HG02870 (cell line): ENCODE measurements at regions not wholly inside any gene's neighbourhood (a gene's known extent, or its start where the extent isn't known, plus 50 kb on each side); places are given as distances from the start of the nearest gene placed in this dataset.
A peak's percentile ranks its signal among the peaks of the same experiment; 100 is the strongest.
"Not testable (repeated sequence)": the region's sequence is repeated elsewhere in the genome, so short reads cannot be mapped to it uniquely, and the experiment has no call there.

Source experiments
- ATAC-seq: cut with Tn5 transposase; IDR thresholded peaks from one replicate; pipeline ENCODE4 v1.9.1; 2021; ENCODE audit warnings: mild to moderate bottlenecking, moderate library complexity; ENCODE audit not compliant: unreplicated experiment

DNA sequence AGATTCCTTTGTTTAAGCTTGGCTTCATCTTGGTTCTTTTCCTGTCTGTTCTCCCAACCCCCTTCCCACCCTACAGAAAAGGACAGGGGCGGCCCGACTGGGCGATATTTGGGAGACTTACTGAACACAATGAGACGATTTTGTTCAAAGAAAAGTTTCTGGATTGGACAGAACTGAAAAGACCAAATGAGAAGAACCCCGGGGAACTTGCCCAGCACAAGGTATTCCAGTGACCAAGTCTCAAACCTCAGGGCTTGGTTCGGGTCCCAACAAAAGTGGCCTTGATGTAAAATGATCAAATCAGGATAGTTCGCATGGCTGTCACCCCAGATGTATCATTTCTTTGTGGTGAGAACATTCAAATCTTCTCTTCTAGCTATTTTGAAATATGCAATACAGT, 73.9 kb upstream of the LYZL2 start:
- ATAC-seq = not testable (repeated sequence)

DNA sequence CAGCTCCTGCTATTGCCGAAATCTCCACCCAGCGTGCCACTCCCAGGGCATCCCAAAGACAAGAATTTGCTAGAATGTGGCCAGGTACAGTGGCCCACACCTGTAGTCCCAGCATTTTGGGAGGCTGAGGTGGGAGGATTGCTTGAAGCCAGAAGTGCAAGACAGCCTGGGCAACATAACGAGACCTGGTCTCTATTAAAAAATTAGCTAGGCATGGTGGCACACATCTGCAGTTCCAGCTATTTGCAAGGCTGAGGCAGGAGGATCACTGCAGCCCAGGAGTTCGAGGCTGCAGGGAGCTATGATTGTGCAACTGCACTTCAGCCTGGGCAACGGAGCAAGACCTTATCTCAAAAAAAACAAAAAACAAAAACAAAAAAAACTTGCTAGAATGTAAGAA, 73.3 kb upstream of the LYZL2 start:
- ATAC-seq = no peak

DNA sequence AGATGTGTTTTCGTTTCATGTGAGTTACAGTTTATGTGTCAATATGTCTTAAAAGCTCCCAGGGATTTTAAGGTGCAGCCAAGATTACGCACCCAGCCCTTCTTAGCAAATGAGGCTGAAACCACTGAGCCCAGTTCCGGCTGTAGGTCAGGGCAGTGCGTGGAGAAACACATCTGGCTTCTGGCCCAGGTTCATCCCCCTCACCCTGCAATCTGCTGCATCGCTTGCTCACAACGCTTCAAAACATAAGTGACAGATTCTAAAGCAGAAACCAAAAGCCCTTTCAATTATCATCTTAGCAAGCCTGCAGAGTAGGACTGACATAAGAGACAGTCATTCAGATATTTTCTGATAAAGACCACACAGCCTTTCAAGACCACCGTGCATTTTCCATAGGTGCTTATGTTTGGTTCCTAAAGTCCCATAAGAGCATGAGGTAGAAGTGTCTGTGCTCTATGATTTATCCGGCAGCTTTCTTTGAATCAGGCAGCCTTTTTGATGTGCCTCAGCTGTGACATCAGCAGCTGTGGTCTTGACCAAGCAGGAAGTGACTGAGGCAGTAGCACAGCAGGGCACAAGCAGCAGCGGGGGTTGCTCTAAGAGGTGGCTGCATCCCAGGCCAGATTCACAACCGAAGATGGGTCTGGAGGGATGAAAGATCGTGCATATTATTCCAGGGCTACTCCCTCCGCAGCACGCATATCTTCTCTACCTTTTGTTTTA, 72.1 kb upstream of the LYZL2 start:
- peak; percentile 60 for ATAC-seq

DNA sequence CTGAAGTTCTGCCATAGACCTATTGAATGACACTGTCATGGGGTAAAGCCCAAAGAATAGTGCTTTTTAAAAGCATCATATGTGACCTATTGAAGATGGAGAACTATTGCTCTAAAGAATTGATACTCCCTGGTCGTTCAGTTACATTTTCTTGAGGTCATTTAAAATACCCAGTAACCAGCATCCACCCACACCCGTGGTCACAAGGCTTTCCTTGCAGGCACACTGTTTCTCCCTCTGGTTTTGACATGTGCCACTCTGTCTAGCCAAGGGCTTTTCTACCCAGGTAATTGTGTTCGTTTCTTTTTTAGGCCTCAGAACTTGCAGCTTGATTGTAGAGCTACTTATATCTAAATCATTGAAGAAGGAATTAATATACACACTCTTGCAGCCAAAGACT, 68.3 kb upstream of the LYZL2 start:
- ATAC-seq = no peak

DNA sequence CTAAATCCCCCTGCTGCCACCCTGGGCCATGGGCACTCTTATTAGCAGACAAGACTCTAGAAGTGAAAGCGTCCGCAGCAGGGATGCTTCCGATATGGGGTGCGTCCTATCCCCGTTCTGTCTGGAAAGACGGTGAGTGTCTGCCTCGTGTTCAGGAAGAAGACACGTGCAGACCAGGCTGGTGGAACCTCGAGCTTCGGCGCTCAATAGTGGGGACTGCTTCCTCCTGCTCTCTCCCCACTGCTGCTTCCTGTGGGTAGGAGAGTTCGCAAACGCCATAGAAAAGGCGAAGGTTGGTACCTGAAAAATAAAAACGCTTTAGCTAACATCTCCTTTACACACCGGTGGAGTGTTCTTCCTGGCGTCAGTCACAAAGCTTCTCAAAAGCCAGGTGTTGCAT, 67.7 kb upstream of the LYZL2 start:
- not testable (repeated sequence) for ATAC-seq

DNA sequence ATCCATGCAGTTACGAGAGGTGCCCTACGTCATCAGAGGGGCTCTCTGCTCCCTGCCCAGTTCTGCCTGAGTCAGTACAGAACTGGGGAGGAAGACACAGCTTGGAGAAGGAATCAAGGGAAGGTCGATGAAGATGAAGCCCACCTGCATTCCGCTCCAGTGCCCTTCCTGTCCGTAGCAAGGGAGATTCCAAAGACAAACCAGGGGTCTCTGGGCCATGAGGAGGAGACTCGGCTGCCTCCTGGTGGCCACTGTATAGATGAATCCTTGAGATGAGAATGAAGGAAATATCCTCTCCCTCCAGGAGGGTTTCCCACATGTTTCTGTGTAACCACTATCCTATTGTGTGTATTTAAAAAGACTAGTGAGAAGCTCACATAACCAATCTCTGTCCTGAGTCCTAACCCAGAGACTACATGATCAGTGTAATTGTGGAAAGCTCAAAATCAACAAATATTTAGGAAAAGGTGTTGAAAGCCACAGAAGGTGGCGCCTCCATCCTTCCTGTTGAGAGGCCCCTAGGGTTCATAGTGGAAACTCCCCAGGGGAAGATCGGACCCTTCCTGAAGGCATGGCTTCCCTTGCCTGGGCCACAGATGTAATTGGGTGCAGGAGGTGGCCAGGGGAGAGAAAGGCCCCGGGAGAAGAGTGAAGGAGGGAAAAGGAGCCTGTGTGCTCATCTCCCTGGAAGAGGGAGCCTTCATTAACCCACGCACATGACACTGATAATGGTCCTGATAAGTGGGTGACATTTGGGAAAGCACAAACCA, 67.0 kb upstream of the LYZL2 start:
- not testable (repeated sequence) for ATAC-seq

DNA sequence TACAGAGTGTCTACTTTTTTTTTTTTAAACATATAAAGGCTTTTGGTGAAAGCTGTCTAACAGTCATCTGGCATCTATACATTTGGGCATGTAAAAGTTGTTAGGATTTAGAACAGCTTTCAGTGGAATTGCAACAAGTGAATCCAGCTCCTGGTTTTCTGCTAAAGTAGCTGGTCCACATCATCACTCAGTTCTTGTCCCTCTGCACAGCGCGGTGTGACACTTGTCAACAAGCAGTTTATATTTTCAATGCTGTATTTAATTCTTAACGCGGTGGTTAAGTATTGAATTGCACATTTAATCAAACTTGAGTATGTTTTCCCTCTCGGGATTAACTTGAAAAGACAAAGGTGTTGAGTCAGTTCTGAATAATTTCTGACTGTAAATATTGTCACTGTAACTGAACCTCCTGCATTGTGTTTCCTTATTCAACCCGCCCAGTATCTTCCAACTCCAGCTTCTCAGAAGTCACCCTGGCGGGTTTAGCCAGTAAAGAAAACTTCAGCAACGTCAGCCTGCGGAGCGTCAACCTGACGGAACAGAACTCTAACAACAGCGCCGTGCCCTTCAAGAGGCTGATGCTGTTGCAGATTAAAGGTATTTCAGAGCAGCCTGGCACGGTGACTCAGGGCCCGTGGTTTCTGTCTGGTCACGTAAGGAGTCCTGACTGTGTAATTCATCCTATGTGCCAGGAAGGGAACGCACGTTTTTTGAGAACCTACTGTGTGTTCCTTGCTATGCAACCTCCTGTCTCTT, 66.1 kb upstream of the LYZL2 start:
- not testable (repeated sequence) for ATAC-seq

DNA sequence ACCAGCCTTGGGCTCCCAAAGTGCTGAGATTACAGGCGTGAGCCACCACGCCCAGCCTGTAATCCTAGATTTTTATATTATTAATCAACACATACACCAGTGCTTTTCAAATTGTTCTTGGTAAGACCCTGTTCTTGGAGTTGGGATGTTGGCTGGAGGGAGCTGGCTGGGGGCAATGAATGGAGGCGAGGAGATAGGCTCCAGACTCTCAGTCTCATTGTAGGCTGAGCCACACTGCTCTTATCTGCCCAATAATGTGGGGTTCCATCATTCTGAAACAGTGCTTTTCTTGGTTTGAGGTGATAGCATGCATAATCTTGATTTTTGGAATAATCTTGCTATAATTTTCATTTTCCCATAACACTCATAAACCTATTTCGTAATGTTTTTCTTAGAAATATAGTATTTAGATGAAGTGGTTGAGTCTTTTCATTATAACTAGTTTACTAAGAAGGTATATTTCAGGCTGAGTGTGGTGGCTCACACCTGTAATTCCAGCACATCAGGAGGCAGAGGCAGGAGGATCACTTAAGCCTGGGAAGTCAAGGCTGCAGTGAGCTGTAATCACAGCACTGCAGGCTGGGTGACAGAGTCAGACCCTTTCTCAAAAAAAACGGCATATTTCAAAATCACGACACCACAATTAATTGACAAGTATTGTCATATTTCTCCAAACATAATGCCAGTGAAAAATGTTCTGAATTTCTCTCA, 65.1 kb upstream of the LYZL2 start:
- ATAC-seq = no peak

DNA sequence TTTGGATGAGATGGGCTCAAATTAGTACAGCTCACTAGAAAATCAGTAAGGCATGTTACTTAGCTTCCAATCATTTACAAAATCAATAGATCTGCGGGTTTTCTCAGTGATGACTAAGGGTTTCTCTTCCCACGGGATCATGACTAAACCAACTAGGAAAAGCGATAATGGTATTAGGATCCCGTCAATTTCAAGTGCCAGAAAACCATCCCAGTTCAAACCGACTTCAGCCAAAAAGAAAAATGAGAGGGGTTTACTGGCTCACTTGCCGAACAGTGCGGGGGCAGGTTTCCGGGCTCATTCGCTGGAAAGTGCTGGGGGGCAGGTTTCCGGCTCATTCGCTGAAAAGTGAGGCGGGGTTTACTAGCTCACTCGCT, 62.1 kb upstream of the LYZL2 start:
- ATAC-seq = no peak

DNA sequence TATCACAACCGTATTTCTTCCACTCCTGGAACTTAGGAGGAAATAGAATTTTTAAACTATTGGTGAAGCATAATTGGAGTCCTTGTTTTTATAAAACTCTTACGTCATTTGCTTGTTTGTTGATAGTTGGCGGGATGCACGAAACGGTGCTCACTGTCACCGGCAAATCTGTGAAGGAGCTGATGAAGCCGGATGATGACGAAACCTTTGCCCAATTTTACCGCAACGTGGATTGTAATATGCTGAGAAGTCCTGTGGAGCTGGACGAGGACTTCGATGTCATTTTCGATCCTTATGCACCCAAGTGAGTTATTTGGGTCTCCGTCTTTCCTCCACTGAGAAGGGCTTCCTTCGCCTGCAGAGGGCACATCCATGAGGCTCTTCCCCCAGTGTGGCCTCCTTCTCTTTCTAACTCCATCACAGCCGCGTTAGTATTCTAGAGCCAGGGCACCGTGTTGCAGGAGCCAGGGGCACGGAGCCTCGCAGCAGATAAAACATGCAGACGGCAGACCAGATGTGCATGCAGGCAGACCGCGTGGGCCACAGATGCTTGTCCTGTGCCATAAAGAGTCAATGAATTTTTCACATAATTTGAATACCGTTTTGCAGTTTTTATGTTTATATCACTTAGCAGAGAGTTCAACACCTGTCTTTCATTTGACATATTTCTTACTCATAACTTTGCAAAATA, 61.5 kb upstream of the LYZL2 start:
- not testable (repeated sequence) for ATAC-seq

DNA sequence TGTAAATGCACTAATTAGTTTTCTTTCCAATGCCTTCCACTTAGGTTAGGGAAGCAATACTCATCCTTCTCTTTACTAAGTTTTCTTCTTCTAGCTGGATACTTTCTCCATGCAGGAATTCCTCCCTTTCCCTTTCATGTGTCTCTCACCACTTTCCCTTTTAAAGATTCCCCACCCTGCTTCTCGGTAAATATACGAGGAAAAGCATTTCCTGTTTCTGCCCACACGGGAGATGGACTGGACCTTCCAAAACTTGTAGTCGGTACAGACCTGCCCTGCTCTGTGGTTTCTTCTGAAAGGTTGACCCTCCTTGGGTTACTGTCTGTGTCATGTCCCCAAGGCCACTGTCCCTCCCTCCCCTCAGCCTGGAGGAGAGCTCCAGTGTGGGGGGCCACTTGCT, 58.9 kb upstream of the LYZL2 start:
- no peak for ATAC-seq

DNA sequence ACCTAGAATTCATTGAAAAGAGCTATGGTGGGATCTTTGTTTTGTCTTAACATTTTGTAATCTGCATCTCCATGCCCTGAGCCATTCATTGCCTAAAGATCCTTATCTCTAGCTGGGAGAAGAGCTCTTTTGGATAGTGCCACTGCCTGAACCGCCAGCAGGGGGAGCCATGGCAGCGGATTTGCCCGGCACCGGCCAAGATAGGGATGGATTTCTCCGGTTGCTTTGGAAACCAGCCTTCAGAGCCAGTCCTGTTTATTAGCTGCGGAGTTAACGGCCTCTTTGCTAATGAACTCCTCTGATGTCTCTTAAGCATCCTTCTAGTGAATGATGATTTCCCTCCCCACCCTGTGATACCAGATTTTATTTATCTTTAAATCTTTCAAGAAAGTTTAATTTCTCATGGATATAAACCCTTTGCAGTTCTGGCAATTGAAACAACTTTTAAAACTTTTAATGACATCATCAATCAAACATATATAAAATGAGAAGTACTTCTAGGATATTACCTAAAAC, 58.2 kb upstream of the LYZL2 start:
- no peak for ATAC-seq

DNA sequence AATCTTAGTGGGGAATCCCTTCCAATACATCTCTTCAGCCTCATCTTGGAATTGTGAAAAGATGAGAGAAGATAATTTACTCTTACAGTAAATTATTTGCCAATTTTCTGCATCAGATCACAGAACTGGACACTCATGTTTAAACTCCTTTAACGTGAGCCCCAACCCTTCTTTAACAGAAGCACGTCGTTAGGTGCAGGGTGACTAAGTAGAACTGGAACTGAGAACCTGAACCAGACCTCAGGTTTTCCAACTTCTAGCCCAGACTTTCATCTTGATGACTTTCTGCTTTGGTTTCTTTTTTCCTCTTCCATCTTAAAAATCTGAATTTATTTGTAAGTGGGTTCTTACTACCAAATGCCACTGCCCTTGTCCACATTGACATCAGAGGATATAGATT, 57.2 kb upstream of the LYZL2 start:
- no peak for ATAC-seq

DNA sequence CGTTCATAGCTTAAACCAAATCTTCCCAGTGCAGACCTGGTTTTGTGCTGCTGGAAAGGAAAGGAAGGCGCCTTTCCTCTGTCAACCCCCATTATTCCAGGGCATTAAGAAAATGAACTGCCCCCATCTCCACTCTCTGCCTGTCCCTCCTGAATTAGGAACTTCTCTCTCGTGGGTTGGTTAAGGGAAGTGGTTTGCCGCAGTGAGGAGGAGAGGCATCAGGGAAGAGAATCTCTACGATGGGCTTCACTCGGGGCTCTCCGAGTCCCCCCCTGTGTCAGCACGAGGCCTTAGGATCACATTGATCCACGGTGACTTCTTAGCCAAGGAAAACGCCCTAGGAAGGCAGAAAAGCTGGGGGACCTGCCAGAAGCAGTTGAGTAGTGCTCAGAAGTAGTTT, 53.9 kb upstream of the LYZL2 start:
- ATAC-seq = no peak

DNA sequence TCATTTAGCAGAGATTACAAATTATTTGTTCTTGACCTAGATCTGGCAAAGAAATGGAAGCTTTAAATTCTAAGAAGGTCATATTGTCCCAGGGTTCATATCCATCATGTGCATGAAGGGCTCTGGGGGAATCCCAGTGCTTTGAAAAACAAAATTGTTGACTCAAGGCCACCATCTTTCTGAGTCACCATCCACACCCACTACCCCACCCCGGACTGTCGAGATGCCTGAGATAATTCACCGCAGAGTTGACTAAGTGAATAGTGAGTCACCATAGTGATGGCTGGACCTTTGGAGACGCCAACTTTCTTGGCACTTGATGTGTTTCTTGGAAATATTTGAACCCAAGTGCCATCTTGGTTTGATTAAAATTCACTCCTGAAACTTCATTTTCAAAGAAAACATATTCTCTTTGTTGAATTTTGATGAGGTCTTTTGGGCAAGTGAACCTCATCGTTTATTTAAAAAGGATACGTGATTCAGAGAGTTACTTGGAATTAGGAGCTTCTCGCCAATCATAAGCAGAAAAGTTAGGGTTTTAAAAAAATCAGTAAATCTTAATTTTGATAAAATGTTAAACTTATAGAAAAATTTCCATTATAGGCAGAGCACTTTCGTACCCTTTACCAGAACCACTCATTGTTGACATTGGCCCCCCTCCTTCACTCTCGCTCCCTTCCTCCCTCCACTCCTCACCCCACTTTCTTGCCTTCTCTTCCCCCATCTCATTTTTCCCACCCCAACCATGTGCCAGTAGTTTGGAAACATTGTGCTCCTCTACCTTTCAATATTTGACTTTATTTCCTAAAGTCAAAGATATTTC, 53.0 kb upstream of the LYZL2 start:
- not testable (repeated sequence) for ATAC-seq

DNA sequence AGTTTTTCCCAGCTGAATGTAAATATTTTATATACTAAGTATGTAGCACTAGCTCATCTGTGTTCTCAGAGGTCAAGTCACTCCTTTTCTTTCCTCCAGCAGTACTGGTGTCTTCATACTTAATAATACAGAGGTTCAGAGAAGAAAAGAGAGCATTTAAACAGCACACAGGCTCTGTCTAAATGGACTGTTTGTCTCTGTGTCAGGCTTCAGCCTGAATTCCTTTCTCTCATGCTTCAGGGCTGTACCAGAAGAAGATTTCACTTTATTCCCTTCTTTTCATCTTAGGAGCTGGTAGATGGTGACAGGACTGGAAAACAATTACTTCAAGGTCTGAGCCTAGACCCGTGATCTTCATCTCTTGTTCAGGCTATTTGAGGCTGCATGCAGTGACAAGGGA, 51.4 kb upstream of the LYZL2 start:
- ATAC-seq = no peak
